AG04449 (cell line): ENCODE measurements at regions not wholly inside any gene's neighbourhood (a gene's known extent, or its start where the extent isn't known, plus 50 kb on each side); places are given as distances from the start of the nearest gene placed in this dataset.

Source experiments
- CTCF ChIA-PET: fragments of 350-600 bp; formaldehyde crosslinking; extraction: SDS; loops from one replicate; lab custom pipeline; 2021; ENCODE audit warnings: antibody characterized with exemption; lab: Yijun Ruan, JAX
- POLR2A ChIA-PET: fragments of 400-600, 350-600 bp; formaldehyde crosslinking; extraction: SDS; loops from one replicate; lab custom pipeline; 2020; ENCODE audit warnings: antibody characterized with exemption, inconsistent platforms; lab: Yijun Ruan, JAX
- DNase-seq: peaks from one replicate; pipeline ENCODE4 v3.0.0-alpha.2; 2010; ENCODE audit warnings: low read depth, low spot score
- H3K4me3 ChIP-seq: 2 replicates; pipeline ENCODE4 v1.5.1; 2011; ENCODE audit warnings: low read depth, mild to moderate bottlenecking, control low read depth, low read length
- TF ChIP-seq, protein P1 (sequence below): IDR thresholded peaks from one replicate; pipeline ENCODE4 v1.5.1; 2011; ENCODE audit warnings: mild to moderate bottlenecking, moderate library complexity, low read length, control low read depth, inconsistent platforms; ENCODE audit not compliant: insufficient read depth; ENCODE audit errors: missing control alignments

- CTCF ChIA-PET = no interaction called here
- no peak for DNase-seq
- no peak overlapping the region for H3K4me3 ChIP-seq
- TF ChIP-seq, protein P1, sequence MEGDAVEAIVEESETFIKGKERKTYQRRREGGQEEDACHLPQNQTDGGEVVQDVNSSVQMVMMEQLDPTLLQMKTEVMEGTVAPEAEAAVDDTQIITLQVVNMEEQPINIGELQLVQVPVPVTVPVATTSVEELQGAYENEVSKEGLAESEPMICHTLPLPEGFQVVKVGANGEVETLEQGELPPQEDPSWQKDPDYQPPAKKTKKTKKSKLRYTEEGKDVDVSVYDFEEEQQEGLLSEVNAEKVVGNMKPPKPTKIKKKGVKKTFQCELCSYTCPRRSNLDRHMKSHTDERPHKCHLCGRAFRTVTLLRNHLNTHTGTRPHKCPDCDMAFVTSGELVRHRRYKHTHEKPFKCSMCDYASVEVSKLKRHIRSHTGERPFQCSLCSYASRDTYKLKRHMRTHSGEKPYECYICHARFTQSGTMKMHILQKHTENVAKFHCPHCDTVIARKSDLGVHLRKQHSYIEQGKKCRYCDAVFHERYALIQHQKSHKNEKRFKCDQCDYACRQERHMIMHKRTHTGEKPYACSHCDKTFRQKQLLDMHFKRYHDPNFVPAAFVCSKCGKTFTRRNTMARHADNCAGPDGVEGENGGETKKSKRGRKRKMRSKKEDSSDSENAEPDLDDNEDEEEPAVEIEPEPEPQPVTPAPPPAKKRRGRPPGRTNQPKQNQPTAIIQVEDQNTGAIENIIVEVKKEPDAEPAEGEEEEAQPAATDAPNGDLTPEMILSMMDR = no peak
- POLR2A ChIA-PET = no interaction called here
These were observed 167.8 kb downstream of the AASDH start for GRCh38 chr4:56219447-56219846.

DNA sequence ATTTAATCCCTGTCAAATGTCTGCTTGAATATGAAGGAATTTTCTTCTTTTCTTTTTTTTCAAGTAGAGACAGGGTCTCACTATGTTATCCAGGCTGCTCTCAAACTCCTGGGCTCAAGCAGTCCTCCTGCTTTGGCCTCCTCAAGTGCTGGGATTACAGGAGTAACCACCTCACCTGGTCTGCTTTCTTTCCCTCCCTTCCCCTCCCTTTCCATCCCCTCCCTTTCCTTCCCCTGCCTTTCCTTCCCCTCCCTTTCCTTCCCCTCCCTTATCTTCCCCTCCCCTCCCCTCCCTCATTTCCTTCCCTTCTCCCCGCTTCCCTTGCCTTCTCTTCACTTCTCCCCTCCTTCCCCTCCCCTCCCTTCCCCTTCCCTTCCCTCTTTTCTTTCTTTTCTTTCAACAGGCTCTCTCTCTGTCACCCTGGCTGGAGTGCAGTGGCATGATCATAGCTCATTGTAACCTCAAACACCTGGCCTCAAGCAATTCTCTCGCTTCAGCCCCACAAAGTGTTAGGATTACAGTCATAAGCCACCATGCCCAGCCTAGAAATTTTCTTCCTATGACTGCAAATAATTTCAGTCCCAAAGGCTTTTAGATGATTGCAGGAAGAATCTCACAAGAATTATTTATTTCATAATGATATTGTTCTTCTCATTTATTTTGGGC lies 168.9 kb downstream of the AASDH start:
- DNase-seq = no peak
- ChIA-PET CTCF (no interaction called here), POLR2A (no interaction called here)
- TF ChIP-seq, protein P1 = no peak
- no peak overlapping the region for H3K4me3 ChIP-seq

DNA sequence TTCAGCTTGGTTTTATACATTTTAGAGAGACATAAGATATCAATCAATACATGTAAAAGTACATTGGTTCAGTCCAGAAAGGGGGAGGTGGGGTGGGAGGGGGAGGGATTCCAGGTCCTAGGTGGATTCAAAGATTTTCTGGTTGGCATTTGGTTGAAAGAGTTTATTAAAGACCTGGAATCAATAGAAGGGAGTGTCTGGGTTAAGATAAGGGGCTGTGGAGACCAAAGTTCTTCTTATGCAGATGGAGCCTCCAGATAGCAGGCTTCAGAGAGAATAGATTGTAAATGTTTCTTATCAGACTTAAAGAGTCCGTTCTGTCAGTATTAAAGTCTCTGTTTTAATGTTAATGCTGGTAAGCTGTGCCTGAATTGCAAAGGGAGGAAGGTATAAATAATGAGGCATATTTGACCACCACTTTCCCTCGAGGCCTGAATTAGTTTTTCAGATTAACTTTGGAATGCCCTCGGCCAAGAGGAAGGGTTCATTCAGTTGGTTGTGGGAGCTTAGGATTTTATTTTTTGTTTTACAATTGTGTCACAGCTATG lies 169.9 kb downstream of the AASDH start:
- TF ChIP-seq, protein P1 = no peak
- ChIA-PET CTCF (no interaction called here), POLR2A (no interaction called here)
- no peak overlapping the region for H3K4me3 ChIP-seq
- DNase-seq = no peak

DNA sequence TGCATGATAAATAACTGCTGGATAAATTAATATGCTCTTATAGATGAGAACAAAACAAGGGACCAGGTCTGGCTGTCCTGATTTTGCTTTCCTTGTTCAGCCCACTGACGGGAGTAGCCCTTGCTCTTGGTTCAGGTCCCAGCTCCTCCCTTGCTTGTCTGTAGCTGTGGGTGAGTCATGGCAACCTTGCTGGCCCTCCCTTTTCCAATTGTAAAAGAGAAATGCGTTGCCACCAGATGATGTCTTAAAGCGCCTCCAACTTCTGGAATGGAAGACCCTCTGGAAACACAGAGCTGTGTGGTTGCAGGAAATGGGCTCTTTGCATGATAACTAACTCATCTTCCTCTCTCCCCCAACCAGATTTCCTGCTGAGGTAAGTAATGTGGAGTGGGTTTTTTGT lies 171.4 kb downstream of the AASDH start:
- POLR2A ChIA-PET = no interaction called here
- CTCF ChIA-PET = no interaction called here
- H3K4me3 ChIP-seq = no peak overlapping the region
- TF ChIP-seq, protein P1 = no peak
- no peak for DNase-seq

DNA sequence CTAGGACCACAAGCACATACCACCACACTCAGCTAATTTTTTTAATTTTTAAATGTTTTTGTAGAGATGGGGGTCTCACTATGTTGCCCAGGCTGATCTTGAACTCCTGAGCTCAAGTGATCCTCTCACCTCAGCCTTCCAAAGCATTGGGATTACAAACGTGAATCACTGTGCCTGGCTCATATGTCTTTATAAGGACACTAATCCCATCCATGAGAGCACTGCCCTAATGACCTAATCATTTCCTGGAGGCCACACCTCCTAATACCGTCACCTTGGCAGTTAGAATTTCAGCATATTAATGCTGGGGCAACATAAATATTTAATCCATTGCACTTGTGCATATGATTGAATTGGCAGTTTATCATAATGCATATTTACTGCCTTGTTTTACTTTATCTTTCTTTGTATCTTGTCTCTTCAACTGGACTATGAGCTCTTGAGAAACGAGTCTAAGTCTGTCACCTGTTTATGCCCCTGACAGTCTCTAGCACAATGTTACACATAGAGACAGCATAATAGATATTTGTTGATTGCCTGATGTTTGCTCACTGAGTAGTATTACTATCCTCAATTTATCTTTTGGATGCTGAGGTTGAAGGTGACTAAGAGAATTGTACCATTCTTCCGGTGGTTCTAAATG lies 172.0 kb downstream of the AASDH start:
- H3K4me3 ChIP-seq = no peak overlapping the region
- ChIA-PET CTCF (no interaction called here), POLR2A (interaction anchor here (0.6 kb wide), 1 partner anchor 26 kb away, joined by 3 read pairs; no protein-coding TSS in a partner anchor)
- no peak for DNase-seq
- TF ChIP-seq, protein P1 = no peak

- DNase-seq = no peak
- TF ChIP-seq, protein P1 = no peak
- no peak overlapping the region for H3K4me3 ChIP-seq
- POLR2A ChIA-PET = no interaction called here
- CTCF ChIA-PET = no interaction called here
These were observed 173.7 kb downstream of the AASDH start for GRCh38 chr4:56213543-56213942.
